VCaP (cell line): ENCODE measurements at regions not wholly inside any gene's neighbourhood (a gene's known extent, or its start where the extent isn't known, plus 50 kb on each side); places are given as distances from the start of the nearest gene placed in this dataset.

Source experiments
- H3K27ac ChIP-seq: fragments of 450-650 bp; 2 replicates; pipeline ENCODE4 v1.5.1; 2017
- TF ChIP-seq, protein P1 (sequence below): fragments of 450-650 bp; conservative IDR thresholded peaks from 2 replicates; pipeline ENCODE4 v1.5.1; 2017; ENCODE audit warnings: mild to moderate bottlenecking, moderate library complexity

DNA sequence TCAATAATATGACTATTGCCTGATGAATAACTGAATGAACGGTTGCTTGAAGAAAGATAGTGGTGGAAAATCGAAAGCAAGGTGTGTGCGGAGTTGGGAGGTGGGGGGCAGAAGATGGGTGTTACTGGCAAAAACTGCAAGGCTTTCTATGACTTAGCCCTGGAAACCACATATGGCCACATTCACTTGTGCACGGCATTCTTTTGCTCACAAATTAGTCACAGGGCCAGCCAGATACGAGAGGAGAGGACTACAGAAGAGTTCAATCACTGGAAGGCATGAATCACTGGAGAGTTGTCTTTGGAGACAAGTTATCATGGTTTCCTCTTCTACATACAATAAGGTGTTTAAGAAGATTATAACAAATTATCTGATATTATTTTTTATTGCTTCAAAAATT lies 626.5 kb upstream of the CPEB2 start:
- TF ChIP-seq, protein P1, sequence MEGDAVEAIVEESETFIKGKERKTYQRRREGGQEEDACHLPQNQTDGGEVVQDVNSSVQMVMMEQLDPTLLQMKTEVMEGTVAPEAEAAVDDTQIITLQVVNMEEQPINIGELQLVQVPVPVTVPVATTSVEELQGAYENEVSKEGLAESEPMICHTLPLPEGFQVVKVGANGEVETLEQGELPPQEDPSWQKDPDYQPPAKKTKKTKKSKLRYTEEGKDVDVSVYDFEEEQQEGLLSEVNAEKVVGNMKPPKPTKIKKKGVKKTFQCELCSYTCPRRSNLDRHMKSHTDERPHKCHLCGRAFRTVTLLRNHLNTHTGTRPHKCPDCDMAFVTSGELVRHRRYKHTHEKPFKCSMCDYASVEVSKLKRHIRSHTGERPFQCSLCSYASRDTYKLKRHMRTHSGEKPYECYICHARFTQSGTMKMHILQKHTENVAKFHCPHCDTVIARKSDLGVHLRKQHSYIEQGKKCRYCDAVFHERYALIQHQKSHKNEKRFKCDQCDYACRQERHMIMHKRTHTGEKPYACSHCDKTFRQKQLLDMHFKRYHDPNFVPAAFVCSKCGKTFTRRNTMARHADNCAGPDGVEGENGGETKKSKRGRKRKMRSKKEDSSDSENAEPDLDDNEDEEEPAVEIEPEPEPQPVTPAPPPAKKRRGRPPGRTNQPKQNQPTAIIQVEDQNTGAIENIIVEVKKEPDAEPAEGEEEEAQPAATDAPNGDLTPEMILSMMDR = no peak
- H3K27ac ChIP-seq = no peak overlapping the region

DNA sequence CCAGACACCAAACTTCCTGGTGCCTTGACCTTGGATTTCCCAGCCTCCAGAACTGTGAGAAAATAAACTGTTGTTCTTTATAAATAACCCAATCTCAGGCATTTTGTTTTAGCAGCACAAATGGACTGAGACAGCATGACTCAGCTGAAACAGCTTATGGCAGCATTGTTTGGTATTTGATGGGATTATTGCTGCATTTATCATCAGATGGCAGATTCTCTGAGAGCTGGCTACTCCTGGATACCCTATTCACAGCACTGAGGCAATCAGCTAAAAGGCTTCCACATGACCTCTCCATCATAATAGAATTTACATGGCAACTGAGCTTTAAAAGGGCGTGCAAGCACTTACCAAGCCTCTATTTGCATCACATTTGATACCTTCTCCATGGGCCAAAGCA lies 623.1 kb upstream of the CPEB2 start:
- H3K27ac ChIP-seq = no peak overlapping the region
- TF ChIP-seq, protein P1 = no peak

DNA sequence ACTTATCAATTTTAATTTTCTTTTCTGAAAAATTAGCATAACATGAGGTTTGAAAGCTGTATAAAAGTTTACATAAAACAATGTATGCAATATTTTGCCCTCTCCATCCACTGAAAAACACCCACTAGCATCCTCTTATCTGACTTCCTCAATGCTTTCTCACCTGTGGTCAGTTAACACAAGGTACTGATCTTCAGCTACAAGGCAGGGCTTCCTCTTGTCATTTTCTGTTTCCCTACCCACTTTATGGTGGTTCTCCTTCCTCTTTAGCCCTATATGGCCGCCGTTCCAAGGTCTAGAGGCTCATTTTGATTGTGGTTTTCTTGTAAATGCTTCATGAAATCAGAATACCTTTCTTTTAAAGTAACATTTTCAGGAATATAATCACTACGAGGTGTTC lies 618.6 kb upstream of the CPEB2 start:
- no peak overlapping the region for H3K27ac ChIP-seq
- TF ChIP-seq, protein P1 = no peak

- TF ChIP-seq, protein P1 = no peak
- no peak overlapping the region for H3K27ac ChIP-seq
Observed at GRCh38 chr4:14384824-14385223, 617.5 kb upstream of the CPEB2 start.

- no peak overlapping the region for H3K27ac ChIP-seq
- TF ChIP-seq, protein P1 = no peak
Observed at GRCh38 chr4:14386196-14386595, 616.1 kb upstream of the CPEB2 start.

- TF ChIP-seq, protein P1 = no peak
- H3K27ac ChIP-seq = no peak overlapping the region
Observed at GRCh38 chr4:14387647-14388046, 614.6 kb upstream of the CPEB2 start.

DNA sequence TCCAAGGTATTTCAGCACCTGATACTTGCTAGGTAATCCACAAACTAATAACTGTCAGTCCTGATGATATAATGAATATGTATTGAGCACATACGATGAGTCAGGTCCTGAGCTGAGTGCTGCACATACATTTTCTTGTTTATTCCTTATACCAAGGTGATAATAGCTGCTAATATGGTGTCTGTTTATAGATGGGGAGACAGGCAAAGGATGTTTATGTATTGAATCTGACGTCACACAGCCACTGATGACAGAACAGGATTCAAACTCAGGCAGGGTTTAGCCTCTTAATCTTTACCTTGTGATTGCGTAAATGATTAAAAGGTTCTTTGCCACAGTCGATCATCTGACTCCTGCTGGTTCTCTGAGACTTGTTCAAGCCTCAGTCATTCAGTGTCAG lies 609.9 kb upstream of the CPEB2 start:
- no peak overlapping the region for H3K27ac ChIP-seq
- TF ChIP-seq, protein P1 = no peak

- H3K27ac ChIP-seq = no peak overlapping the region
- TF ChIP-seq, protein P1 = no peak
Observed at GRCh38 chr4:14396183-14396582, 606.1 kb upstream of the CPEB2 start.
